ENCODE measurements at regions not wholly inside any gene's neighbourhood (a gene's known extent, or its start where the extent isn't known, plus 50 kb on each side); places are given as distances from the start of the nearest gene placed in this dataset.

GRCh38 chr7:41428381-41428780, 274.5 kb downstream of the INHBA start:
- Histone ChIP-seq H3K27me3 (ENCODE audit: control insufficient read depth, insufficient read depth, low read length) (no peaks in the 10 kb centered on the region), H3K4me3 (ENCODE audit: low read length) (no peak overlapping the region), H3K36me3 (ENCODE audit: control insufficient read depth, insufficient read depth, low read length) (no peaks in the 10 kb centered on the region), H3K27ac (ENCODE audit: low read depth, low read length) (no peak overlapping the region), H3K9ac (ENCODE audit: low read length) (no peak overlapping the region), H3K4me1 (ENCODE audit: control insufficient read depth, insufficient read depth, low read length) (no peaks in the 10 kb centered on the region)

DNA sequence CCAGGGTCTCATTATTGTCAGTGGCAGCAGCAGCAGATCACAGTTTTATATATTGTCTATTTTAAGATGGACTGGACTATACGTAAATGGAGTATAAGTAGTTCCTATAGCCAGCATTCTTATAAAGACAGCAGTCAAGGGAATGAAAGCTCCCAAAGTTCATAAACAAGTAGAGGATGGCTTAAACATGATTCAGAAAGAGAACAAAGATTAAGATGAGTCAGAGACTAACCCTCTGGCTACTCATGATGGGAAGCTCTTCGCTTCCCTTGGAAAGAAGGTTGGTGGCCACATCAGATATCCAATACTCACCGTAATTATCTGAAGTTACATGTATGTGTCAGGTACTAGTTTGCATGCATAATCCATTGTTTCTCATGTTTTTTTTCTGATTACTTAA, 277.0 kb downstream of the INHBA start:
- H3K36me3 ChIP-seq (ENCODE audit: control insufficient read depth, insufficient read depth, low read length): no peaks in the 10 kb centered on the region
- H3K4me3 ChIP-seq (ENCODE audit: low read length): no peak overlapping the region
- no peaks in the 10 kb centered on the region for H3K27me3 ChIP-seq (ENCODE audit: control insufficient read depth, insufficient read depth, low read length)
- H3K27ac ChIP-seq (ENCODE audit: low read depth, low read length): no peak overlapping the region
- H3K4me1 ChIP-seq (ENCODE audit: control insufficient read depth, insufficient read depth, low read length): no peaks in the 10 kb centered on the region
- H3K9ac ChIP-seq (ENCODE audit: low read length): no peak overlapping the region

GRCh38 chr7:41421056-41421455, 281.8 kb downstream of the INHBA start:
- Histone ChIP-seq H3K27me3 (ENCODE audit: control insufficient read depth, insufficient read depth, low read length) (no peaks in the 10 kb centered on the region), H3K4me3 (ENCODE audit: low read length) (no peak overlapping the region), H3K36me3 (ENCODE audit: control insufficient read depth, insufficient read depth, low read length) (no peaks in the 10 kb centered on the region), H3K9ac (ENCODE audit: low read length) (no peak overlapping the region), H3K27ac (ENCODE audit: low read depth, low read length) (no peak overlapping the region), H3K4me1 (ENCODE audit: control insufficient read depth, insufficient read depth, low read length) (no peaks in the 10 kb centered on the region)

GRCh38 chr7:41420421-41420820, 282.5 kb downstream of the INHBA start:
- Histone ChIP-seq H3K4me3 (ENCODE audit: low read length) (no peak overlapping the region), H3K27me3 (ENCODE audit: control insufficient read depth, insufficient read depth, low read length) (no peaks in the 10 kb centered on the region), H3K36me3 (ENCODE audit: control insufficient read depth, insufficient read depth, low read length) (no peaks in the 10 kb centered on the region), H3K9ac (ENCODE audit: low read length) (no peak overlapping the region), H3K27ac (ENCODE audit: low read depth, low read length) (no peak overlapping the region), H3K4me1 (ENCODE audit: control insufficient read depth, insufficient read depth, low read length) (no peaks in the 10 kb centered on the region)

DNA sequence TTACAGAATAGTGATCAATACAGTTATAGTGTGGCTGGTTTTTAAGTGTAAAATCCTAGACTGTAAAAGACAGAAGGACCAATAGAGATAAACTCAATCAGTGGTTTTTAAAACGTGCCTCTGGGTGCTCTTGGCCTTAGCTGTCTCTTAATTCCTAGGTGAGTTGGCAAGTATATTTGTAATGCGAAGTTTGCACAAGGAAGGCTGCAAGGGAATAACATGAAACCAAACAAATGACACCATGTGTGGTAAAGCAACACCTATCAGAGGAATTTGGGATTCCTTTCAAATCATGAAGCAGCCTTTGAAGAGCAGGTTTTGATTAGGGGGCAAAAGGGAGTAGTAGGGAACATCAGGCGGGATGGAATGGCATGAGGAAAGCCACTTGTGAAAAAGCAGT, 284.6 kb downstream of the INHBA start:
- H3K27ac ChIP-seq (ENCODE audit: low read depth, low read length): no peak overlapping the region

GRCh38 chr7:41416208-41416595, 286.7 kb downstream of the INHBA start:
- H3K4me3 ChIP-seq (ENCODE audit: low read length): no peak overlapping the region
- no peak overlapping the region for H3K9ac ChIP-seq (ENCODE audit: low read length)
- no peak overlapping the region for H3K27ac ChIP-seq (ENCODE audit: low read depth, low read length)
- no peaks in the 10 kb centered on the region for H3K4me1 ChIP-seq (ENCODE audit: control insufficient read depth, insufficient read depth, low read length)
- no peaks in the 10 kb centered on the region for H3K27me3 ChIP-seq (ENCODE audit: control insufficient read depth, insufficient read depth, low read length)
- H3K36me3 ChIP-seq (ENCODE audit: control insufficient read depth, insufficient read depth, low read length): no peaks in the 10 kb centered on the region

More for the DNA sequence above, 284.6 kb downstream of the INHBA start:
- H3K9ac ChIP-seq (ENCODE audit: low read length): no peak overlapping the region
- H3K4me1 ChIP-seq (ENCODE audit: control insufficient read depth, insufficient read depth, low read length): no peaks in the 10 kb centered on the region
- no peak overlapping the region for H3K4me3 ChIP-seq (ENCODE audit: low read length)
- H3K36me3 ChIP-seq (ENCODE audit: control insufficient read depth, insufficient read depth, low read length): no peaks in the 10 kb centered on the region
- H3K27me3 ChIP-seq (ENCODE audit: control insufficient read depth, insufficient read depth, low read length): no peaks in the 10 kb centered on the region

DNA sequence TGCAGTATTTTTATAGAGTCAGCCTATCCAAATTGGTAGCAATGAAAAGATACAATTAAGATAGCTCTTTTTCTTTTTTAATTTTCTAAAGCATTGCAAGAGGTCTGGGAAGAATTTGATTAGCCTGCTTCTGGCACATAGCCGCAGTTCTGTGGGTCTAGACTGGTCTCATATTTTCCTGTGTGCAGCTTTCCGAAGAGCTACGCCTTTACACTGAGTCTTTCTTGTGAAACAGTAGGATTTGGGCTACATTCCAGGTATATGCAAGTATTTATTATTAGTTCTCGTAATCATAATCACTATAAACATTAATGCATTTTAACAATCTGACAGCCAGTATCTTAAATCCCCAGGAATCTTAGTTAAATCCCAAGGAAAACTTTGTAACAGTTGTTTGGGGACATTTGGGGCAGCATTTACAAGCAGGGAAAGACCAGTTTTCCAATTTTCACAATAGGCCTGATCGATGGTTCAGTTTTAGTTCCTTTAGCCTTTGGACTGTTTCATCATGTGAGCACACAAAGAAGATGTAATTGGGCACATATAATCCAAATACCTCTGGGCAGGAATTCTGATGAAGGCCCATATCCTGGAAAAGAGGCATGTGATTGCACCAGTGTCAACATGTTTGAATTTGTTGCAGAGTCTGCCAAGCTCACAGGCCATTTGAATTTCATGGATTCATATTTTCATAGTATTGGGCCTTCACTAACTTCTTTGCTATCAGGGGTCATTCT, 287.3 kb downstream of the INHBA start:
- no peaks in the 10 kb centered on the region for H3K36me3 ChIP-seq (ENCODE audit: control insufficient read depth, insufficient read depth, low read length)
- H3K4me3 ChIP-seq (ENCODE audit: low read length): no peak overlapping the region
- no peaks in the 10 kb centered on the region for H3K27me3 ChIP-seq (ENCODE audit: control insufficient read depth, insufficient read depth, low read length)
- no peak overlapping the region for H3K9ac ChIP-seq (ENCODE audit: low read length)
- H3K27ac ChIP-seq (ENCODE audit: low read depth, low read length): no peak overlapping the region
- H3K4me1 ChIP-seq (ENCODE audit: control insufficient read depth, insufficient read depth, low read length): no peaks in the 10 kb centered on the region

DNA sequence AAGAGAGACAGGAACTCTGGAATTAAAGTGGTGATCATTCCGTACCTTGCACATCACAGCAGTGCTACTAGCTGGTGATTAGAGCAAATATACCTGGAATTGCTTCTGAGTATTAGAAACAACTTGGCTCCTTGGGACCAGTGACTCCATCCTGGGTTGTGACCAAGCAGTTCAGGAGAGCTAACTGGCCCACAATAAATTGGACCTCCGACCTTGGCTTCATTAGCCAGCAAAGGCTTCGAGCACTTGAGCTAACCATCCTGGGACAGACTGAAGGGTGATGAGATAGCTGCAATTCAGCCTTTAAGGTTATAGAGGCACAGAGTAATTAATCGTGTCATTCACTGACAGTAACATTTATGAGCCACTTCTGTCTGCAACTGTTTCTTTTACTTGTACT, 287.8 kb downstream of the INHBA start:
- H3K4me3 ChIP-seq (ENCODE audit: low read length): no peak overlapping the region
- H3K27ac ChIP-seq (ENCODE audit: low read depth, low read length): no peak overlapping the region
- no peaks in the 10 kb centered on the region for H3K4me1 ChIP-seq (ENCODE audit: control insufficient read depth, insufficient read depth, low read length)
- no peak overlapping the region for H3K9ac ChIP-seq (ENCODE audit: low read length)
- H3K27me3 ChIP-seq (ENCODE audit: control insufficient read depth, insufficient read depth, low read length): no peaks in the 10 kb centered on the region
- no peaks in the 10 kb centered on the region for H3K36me3 ChIP-seq (ENCODE audit: control insufficient read depth, insufficient read depth, low read length)

- no peaks in the 10 kb centered on the region for H3K36me3 ChIP-seq (ENCODE audit: control insufficient read depth, insufficient read depth, low read length)
- no peak overlapping the region for H3K9ac ChIP-seq (ENCODE audit: low read length)
- H3K4me1 ChIP-seq (ENCODE audit: control insufficient read depth, insufficient read depth, low read length): no peaks in the 10 kb centered on the region
- H3K4me3 ChIP-seq (ENCODE audit: low read length): no peak overlapping the region
- no peak overlapping the region for H3K27ac ChIP-seq (ENCODE audit: low read depth, low read length)
- no peaks in the 10 kb centered on the region for H3K27me3 ChIP-seq (ENCODE audit: control insufficient read depth, insufficient read depth, low read length)
Observed at GRCh38 chr7:41404375-41405074, 298.4 kb downstream of the INHBA start.

DNA sequence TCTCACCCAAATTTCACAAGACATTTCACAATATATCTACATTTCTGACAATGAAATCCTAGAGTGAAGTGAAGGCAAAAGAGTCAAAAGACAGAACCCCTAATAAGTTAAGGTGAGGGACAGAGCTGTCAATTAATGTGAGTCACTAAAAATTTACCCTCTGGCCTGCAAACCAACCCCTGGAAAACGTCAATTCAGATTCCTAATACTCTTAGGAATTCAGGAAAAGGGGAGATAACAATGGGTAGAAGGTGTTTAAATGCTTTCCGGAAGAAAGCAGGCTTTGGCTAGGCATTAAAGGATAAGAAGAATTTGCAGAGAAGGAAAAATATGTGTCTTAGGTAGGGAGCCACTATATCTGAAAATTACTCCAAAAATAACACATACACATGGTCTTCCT, 299.6 kb downstream of the INHBA start:
- Histone ChIP-seq H3K4me1 (ENCODE audit: control insufficient read depth, insufficient read depth, low read length) (no peaks in the 10 kb centered on the region), H3K27me3 (ENCODE audit: control insufficient read depth, insufficient read depth, low read length) (no peaks in the 10 kb centered on the region), H3K36me3 (ENCODE audit: control insufficient read depth, insufficient read depth, low read length) (no peaks in the 10 kb centered on the region), H3K27ac (ENCODE audit: low read depth, low read length) (no peak overlapping the region), H3K9ac (ENCODE audit: low read length) (no peak overlapping the region), H3K4me3 (ENCODE audit: low read length) (no peak overlapping the region)

- Histone ChIP-seq H3K4me1 (ENCODE audit: control insufficient read depth, insufficient read depth, low read length) (no peaks in the 10 kb centered on the region), H3K27me3 (ENCODE audit: control insufficient read depth, insufficient read depth, low read length) (no peaks in the 10 kb centered on the region), H3K9ac (ENCODE audit: low read length) (no peak overlapping the region), H3K27ac (ENCODE audit: low read depth, low read length) (no peak overlapping the region), H3K36me3 (ENCODE audit: control insufficient read depth, insufficient read depth, low read length) (no peaks in the 10 kb centered on the region), H3K4me3 (ENCODE audit: low read length) (no peak overlapping the region)
Observed at GRCh38 chr7:41401833-41402232, 301.1 kb downstream of the INHBA start.

DNA sequence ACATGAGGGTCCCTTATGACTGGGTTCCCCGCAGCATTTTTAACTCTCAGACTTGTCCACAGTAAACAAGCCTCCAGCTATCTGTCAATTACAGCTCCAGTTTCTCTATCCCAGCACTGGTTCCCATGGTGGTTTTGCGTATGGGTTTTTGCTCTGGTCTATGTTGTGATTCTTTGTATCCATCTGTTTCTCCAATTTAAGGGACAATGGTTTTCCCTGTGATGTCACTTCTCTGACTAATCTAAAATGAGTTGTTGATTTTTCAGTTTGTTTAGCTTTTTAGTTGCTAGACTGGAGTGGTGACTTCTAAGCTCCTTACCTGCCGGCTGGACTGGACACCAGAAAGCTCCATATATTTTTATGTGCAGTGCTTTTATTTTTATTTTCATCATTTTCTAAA, 303.7 kb downstream of the INHBA start:
- no peaks in the 10 kb centered on the region for H3K36me3 ChIP-seq (ENCODE audit: control insufficient read depth, insufficient read depth, low read length)
- no peak overlapping the region for H3K4me3 ChIP-seq (ENCODE audit: low read length)
- no peaks in the 10 kb centered on the region for H3K27me3 ChIP-seq (ENCODE audit: control insufficient read depth, insufficient read depth, low read length)
- H3K9ac ChIP-seq (ENCODE audit: low read length): no peak overlapping the region
- no peak overlapping the region for H3K27ac ChIP-seq (ENCODE audit: low read depth, low read length)
- no peaks in the 10 kb centered on the region for H3K4me1 ChIP-seq (ENCODE audit: control insufficient read depth, insufficient read depth, low read length)

DNA sequence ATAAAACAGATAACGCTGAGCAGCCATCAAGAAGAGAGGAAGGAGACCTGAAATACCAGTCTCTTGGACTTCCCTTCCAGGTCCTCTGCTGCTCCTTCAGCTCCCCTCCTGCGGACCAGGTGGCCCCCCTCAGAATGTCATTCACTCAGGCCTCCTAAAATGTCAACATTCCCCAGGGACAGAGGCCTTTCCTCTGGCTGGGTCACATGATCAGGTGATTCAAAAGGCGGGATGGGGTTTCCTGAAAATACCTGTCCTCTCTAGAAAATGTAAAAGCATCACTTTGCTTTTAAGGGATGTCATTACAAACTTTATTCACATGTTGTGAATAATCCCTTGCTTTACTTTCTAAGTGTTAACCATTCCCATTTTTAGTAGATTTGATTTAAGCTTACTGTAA, 311.1 kb downstream of the INHBA start:
- H3K27ac ChIP-seq (ENCODE audit: low read depth, low read length): no peak overlapping the region
- H3K27me3 ChIP-seq (ENCODE audit: control insufficient read depth, insufficient read depth, low read length): no peaks in the 10 kb centered on the region
- H3K4me3 ChIP-seq (ENCODE audit: low read length): no peak overlapping the region
- H3K36me3 ChIP-seq (ENCODE audit: control insufficient read depth, insufficient read depth, low read length): no peaks in the 10 kb centered on the region
- H3K9ac ChIP-seq (ENCODE audit: low read length): no peak overlapping the region
- no peaks in the 10 kb centered on the region for H3K4me1 ChIP-seq (ENCODE audit: control insufficient read depth, insufficient read depth, low read length)

All from rectal smooth muscle tissue (tissue), 1 donor.